ENCODE measurements at regions not wholly inside any gene's neighbourhood (a gene's known extent, or its start where the extent isn't known, plus 50 kb on each side); places are given as distances from the start of the nearest gene placed in this dataset.
"Not testable (repeated sequence)": the region's sequence is repeated elsewhere in the genome, so short reads cannot be mapped to it uniquely, and the experiment has no call there.

DNA sequence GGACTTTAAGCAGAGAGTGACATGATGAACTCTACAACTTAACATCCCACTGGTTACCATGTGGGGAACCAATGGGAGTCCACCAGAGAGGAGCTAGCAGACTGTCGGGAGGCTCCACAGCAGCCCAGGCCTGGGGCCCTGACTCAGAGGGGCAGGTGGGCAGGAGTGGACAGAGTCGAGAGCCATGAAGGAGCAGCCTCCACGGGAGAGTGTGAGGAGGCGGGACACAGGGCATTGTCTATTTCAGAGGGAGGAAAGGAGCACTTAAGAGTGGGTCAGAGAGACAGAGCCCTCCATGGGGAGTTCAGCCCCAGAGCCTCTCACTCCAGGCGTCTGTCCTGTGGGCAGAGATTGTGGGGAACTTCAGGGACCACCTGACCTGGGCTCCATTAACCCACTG lies 118.7 kb downstream of the CYP26B1 start:
- no peak for DNase-seq

DNA sequence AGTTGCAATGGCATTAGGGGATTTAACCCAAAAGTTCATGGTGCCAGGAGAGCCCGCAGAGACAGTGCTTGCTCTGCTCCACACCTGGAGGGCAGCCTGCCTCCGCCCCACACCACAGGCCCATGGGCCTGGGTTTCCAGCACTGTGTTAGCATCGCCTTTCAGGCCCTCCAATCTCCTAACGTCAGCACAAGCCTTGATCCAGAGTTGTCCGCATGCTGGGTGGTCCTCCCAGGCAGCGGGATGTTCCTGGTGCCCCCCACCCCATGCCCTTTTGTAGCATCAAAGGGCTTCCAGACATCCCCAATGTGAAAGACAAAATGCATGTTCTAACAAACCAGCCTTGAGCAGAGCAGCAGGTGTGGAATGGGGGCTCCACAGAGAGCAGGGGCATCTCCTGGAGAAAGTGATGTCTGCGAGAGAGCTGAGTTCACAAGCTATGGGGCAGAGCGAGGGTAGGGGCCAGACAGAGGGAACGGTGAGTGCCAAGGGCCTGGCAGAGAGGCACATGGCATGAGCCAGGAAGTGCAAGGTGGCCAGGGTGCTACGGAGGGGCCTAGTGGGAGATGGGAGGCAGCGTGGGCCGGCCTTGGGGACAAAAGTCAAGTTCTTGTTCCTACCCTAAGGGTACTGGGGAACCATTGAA lies 119.2 kb downstream of the CYP26B1 start:
- DNase-seq: no peak

GRCh38 chr2:72027426-72028161 lies 120.1 kb downstream of the CYP26B1 start:
- DNase-seq: no peak

DNA sequence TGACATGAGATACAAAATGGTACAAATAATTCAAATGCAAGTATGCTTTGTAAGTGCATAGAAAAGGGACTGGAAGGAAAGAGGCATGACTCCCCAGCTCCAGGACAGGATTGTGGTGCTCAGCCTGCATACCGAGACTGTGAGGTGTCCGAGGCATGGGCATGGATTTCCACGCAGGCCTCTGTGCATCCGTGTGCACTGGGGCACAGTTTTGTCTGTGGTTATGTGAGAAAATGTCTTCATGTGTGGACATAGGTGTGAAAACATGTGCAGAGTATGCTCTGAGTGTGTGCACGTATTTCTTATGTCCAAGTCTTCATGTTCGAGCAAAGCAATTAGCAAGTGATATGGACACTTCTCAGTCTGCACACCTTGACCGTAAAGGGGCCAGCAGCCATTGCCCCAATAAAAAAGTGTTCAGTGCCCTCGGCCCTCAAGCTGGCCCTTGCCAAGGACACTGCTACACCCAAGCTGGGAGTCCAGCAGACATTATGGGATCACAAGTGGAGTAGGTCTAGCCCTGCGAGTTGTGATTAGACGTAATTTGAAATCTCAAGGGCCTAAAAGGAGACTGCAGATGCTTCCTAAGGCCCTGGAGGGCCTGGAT lies 120.7 kb downstream of the CYP26B1 start:
- no peak for DNase-seq

DNA sequence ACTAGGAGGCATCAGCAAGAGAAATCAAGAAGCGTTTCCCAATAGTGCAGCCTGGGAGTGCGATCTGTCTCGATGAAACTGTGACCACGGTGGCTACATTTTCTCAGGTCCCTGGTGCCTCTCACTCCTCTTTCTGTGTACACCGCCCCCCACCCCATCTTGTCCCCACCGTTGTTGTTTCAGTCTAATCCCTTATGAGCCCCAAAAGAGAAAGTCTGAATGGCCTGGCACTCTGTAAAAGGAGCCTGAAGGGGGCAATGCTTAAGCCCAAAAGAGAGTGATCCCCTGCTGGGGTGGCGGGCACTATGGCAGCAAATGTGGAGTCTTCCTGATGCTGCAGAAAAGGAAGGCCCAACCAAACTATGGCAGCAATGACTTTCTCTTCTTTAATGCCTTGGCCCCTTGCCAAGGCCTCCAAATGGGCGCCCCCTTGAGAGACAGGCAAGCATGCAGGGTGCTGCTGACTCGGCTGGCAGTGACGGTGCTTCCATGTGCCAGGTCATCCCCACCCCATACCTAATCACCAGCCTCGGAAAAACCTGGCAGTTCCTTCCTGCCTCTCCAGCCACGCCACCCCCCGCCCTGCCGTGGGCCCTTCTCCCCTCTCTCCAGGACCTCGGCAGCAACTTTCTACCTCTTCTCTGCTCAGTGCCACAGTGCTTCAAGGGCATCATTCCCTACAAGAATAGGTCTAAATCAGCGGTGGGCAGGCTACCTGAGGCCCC lies 123.0 kb downstream of the CYP26B1 start:
- DNase-seq: no peak

- no peak for DNase-seq
Observed at GRCh38 chr2:72023678-72024390, 123.8 kb downstream of the CYP26B1 start.

GRCh38 chr2:72021371-72021770 lies 126.3 kb downstream of the CYP26B1 start:
- not testable (repeated sequence) for DNase-seq

- DNase-seq: no peak
Observed at GRCh38 chr2:72015266-72015665, 132.4 kb downstream of the CYP26B1 start.

- no peak for DNase-seq
Observed at GRCh38 chr2:72014831-72015230, 132.8 kb downstream of the CYP26B1 start.

DNA sequence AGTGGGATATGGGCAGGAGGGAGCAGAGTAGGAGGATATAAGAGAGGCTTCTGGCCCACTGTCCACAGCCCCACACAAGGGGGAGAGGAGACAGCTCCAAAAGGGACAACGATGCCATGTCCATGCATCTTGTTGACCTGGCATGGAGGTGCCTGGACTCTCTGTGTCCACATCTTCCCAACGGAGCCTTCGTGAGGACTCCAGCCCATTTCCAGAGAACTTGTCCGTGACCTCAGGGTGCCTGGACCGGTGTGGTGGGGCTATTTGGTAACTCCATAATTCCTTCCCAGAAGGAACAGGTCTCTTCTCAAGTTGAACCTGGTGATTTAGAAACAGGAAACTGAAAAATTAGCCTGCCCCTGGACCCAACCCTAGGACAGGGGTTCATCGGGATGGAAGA lies 133.9 kb downstream of the CYP26B1 start:
- DNase-seq: no peak

GRCh38 chr2:72012886-72013574 lies 134.6 kb downstream of the CYP26B1 start:
- no peak for DNase-seq

GRCh38 chr2:72011791-72012190 lies 135.9 kb downstream of the CYP26B1 start:
- no peak for DNase-seq

DNA sequence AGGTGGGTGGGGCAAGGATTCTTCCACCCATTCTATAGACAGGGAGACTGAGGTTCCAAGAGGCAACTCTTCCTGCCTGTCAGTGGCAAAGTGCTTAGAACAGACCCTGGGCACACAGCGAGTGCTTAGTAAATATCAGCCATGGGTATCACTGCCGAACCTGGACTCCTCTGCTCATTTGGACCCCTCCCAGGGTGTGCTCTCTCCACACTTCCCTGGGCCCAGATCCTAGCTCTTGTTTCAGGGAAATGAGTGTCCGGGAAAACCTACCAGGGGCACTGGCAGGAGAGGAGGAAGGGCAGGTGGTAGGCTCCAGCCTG lies 136.3 kb downstream of the CYP26B1 start:
- DNase-seq: no peak

GRCh38 chr2:72010647-72011369 lies 136.9 kb downstream of the CYP26B1 start:
- DNase-seq: no peak

DNA sequence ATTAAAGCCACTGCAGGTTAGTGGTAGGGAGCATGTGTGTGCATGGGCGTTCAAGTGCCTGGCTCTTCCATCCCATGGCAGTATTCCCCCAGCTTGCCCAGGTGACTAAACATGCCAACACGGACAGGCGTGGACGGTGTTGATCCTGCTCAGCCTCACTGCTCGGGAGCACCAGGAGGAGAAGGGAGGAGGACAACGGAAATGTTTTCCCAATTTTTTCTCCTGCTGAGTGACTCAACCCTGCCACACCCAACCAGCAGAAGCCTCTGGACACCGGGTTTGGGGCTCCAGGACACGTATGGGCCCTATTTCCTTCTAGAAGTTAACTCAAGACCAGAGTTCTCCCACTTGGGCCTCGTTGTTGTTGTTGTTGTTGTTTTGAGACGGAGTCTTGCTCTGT lies 139.1 kb downstream of the CYP26B1 start:
- no peak for DNase-seq

GRCh38 chr2:72007402-72007801 lies 140.3 kb downstream of the CYP26B1 start:
- DNase-seq: no peak

- DNase-seq: no peak
Observed at GRCh38 chr2:72006188-72006736, 141.4 kb downstream of the CYP26B1 start.

GRCh38 chr2:72004976-72005375 lies 142.7 kb downstream of the CYP26B1 start:
- no peak for DNase-seq

DNA sequence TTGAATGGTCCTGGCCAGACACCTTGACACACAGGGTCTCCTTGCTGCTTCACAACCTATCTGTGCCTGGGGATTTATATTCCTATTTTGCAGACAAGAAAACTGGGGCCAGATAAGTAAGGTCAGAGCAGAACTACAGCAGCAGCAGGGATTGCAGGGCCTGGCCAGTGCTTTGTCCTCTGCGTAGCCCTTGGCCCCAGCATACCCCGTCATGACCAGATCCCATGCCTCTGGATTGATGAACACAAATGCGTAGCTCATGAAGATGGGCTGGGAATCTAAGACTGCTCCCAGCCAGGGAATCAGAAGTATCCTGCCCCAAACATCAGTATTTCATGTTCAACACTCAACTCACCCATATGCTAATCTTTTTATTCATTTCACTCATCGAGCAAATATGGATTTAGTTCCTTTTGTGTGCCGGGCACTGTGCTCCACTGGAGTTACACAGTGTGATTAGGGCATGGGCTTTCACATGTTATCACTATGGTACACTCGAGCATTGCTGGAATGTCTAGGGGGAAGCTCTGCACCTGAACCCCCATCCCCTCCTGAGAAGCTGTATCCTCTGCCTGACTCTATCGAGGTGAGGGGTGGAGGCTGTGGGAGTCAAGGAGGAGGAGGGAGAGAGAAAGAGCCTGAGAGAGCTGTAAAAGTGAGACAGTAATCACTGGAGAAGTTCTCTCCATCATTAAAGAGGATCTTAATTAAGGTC lies 143.3 kb downstream of the CYP26B1 start:
- no peak for DNase-seq

- DNase-seq: no peak
Observed at GRCh38 chr2:72003796-72004195, 143.9 kb downstream of the CYP26B1 start.

DNA sequence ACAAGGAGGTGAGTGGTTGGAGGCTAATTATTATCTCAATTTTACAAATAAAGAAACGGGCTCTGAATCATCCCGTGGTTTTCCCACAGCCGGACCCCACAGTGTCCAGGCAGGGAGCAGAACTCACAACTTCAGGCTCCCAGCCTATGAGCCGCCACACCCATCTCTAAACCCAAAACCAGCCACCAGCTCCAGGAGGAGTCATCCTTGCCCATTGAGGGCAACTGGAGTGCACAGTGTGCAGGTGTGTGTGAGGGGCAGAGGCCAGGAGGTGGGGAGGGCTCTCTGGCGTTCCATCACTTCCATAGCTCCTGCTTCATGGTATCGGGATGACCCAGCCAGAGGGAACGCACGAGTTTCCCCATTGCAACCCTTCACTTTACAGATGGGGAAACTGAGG lies 144.5 kb downstream of the CYP26B1 start:
- DNase-seq: no peak
